ENCODE measurements at regions not wholly inside any gene's neighbourhood (a gene's known extent, or its start where the extent isn't known, plus 50 kb on each side); places are given as distances from the start of the nearest gene placed in this dataset.

GRCh38 chr2:180122874-180123273, 115.8 kb upstream of the CWC22 start:
- DNase-seq = no peak

DNA sequence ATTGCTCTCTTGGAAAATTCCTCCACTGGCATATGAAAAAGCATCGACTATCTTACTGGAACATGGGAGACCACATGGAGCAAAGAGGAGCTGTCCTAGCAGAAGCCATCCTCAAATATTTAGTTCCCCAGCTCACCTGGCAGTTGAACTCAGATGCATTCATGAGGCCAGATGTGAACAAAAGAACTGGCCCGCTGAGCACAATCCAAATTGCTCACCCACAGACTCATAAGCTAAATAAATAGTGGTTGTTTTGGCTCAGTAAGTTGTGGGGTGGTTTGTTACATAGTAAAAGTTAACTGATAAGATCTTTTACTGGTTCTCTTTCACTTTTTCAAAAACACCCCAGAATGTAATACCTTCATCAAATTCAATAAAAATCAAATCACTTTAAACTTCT, 108.6 kb upstream of the CWC22 start:
- DNase-seq = no peak

DNA sequence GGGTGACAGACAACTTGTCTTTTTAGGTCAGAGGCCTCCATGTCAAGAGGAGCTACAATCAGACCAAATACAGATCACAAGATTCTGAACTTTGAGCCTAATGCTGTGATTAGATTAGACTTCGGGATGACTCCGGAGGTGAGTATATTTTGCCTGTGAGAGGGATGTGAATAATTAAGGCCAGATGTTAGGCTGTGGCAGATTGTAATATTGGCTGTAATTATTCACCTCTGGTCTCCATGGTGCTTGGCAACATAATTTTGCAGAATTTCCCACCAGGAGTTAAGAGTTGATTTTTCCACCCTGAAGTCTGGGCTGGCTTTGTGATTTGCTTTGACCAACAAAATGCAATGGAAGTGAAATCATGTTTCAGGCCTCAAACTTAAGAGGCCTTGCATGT, 108.2 kb upstream of the CWC22 start:
- no peak for DNase-seq

DNA sequence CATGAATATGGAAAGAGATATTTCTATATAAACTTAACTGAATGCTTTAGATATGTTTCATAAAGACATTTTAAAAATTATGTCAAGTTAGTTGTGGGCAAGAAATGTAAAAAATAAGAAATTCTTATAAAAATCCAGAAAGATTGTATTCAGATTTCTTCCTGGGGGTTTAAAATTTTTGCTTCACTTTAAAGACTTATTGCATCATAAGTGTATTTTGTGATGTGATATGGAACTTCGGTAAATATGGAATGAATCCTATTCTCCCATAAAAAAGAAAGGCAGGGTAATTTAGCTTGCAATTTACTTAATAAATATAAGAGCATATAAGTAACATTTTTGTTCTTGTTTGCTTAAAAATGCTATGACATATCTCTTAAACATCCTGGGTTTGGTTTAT, 104.8 kb upstream of the CWC22 start:
- no peak for DNase-seq

- no peak for DNase-seq
Observed at GRCh38 chr2:180110469-180110868, 103.4 kb upstream of the CWC22 start.

DNA sequence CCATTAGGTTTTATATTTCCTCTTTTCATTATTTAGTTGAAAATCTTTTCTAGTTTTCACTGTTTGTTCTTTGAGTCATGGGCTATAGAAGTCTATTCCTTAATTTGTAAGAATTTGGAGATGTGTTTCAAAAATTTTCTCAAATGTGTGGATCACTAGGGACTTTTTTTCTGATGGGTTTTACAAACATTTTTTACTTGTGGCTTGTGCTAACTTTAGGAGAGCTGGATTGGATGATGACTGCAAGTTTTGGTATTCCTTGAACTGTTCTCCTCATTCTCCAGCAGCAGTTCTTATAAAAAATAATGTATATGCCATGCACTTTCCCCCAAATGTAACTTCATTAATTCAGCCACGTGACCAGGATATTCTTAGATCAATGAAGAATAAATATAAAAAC, 94.7 kb upstream of the CWC22 start:
- DNase-seq = no peak

DNA sequence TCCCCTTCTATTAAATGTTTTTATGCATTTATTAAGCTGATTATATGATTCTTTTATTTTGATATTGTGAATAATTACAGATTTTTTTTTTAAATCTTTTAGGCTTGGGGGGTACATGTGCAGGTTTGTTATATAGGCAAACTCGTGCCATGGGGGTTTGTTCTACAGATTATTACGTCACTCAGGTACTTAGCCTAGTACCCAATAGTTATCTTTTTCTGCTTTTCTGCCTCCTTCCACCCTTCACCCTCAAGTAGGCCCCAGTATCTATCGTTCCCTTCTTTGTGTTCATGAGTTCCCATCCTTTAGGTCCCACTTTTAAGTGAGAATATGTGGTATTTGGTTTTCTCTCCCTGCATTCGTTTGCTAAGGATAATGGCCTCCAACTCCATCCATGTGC, 92.2 kb upstream of the CWC22 start:
- no peak for DNase-seq

DNA sequence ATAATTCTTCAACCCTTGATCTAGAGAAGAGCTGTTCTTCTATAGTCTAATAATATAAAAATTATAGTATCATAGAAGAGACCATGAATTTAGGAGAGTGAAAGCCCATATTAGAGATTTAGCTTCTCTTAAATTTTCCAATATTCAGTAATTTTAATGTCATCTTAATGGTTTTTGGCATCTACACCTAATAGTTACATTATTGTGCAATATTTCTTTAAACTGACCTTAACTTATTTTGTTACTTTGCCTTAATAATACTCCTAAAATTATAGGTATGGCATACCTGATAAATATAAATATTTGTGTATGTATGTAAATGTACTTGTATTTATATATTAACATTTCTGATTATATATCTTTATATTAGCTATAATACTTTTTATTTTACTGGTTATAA, 78.0 kb upstream of the CWC22 start:
- DNase-seq = no peak

DNA sequence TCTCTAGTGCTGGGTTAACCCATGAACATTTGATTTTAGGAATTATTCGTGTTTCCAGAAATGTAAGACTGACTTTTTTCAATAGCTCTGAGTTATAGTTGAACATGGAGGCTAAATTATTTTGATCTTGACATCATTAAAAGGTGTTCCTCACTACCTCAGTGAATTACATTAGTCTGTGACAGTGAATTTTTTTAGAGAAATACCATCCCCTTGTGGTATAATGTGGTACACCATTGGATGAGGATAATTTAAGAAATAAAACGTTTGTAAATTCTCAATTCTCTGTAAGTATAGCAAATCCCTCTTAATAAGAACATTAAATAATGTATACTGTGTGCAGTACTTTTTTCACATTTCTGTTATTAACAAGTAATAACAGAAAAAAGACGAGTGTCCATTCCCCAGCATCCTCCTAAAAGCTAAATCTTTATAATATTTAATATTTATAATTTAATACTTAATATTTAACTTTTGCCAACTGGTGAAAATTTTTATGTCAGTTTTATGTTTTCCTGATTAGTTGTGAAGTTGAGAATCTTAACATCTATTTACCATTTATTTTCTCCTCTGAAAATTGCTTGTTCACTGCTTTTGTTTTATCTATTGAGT, 70.3 kb upstream of the CWC22 start:
- DNase-seq = no peak

- DNase-seq = no peak
Observed at GRCh38 chr2:180075870-180076269, 68.8 kb upstream of the CWC22 start.

DNA sequence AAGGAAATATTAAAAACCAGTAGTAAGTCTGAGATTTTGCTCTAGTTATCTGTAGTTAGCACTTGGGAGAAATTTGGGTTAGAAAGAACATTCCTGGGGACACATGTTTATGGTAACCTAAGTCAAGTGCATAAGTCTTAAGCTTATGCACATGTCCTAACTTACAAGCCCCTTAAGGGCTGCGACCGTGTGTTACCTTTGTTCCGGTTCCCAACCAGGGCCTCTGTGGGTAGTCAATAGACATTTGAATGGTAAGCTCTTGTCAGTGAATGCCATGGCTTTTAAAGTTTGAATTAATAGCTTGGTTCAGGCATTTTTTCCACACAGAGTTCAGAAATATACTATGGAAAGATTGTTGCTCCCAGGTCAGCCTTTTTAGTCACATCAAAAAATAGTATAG, 64.7 kb upstream of the CWC22 start:
- DNase-seq = no peak

- no peak for DNase-seq
Observed at GRCh38 chr2:180063494-180064092, 56.5 kb upstream of the CWC22 start.

DNA sequence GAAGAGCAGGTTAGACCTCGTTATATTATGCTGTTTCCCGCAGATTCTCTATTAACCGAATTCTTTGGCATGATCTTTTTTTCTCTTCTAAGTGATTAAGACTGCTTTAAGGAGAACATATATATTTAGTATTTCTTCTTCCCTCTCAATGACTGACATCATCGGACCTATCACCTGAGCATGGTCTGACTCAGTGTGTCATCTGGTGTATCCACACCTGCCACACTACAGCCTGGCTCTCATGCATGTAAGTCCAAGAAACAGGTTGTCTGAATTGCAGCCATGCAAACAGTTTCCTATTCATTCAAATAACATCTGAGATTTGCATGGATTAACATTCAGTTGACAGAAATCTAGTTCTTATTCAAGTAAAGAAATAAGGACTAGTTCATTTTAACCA, 55.1 kb upstream of the CWC22 start:
- no peak for DNase-seq

DNA sequence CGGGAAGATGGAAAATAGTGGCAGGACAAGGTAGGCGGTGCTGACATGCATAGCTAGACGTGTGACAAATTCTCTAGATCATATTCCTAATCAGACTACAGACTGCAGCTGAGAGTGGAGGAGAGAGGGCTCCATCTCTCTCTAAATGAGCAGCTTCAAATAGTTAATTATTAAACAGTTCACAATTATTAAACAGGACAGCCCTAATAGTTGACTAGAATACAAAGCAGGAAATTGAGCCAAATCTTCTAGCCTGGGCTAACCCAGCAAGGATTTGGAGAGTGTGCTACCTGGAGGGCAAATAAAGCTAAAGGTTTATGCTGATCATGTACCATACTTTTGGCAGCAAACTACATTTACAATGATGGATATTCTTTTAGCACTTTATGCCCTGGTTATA, 54.4 kb upstream of the CWC22 start:
- no peak for DNase-seq

- DNase-seq = no peak
Observed at GRCh38 chr2:180061085-180061484, 54.0 kb upstream of the CWC22 start.

DNA sequence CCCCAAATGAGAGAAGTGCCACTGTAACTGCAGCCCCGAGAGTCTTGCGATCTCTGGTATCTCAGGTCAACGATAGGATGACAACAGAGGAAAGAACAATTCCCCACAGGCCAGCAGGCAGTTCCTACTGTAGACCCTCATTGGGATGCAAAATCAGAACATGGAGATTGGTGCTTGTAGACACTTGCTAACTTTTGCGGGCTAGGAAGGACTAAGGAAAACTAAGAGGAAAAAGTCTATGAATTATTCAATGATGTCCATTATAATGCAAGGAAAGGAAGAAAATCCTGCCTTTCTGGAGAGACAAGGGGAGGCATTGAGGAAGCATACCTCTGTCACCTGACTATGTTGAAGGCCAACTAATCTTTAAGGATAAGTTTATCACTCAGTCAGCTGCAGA, 51.9 kb upstream of the CWC22 start:
- no peak for DNase-seq

DNA sequence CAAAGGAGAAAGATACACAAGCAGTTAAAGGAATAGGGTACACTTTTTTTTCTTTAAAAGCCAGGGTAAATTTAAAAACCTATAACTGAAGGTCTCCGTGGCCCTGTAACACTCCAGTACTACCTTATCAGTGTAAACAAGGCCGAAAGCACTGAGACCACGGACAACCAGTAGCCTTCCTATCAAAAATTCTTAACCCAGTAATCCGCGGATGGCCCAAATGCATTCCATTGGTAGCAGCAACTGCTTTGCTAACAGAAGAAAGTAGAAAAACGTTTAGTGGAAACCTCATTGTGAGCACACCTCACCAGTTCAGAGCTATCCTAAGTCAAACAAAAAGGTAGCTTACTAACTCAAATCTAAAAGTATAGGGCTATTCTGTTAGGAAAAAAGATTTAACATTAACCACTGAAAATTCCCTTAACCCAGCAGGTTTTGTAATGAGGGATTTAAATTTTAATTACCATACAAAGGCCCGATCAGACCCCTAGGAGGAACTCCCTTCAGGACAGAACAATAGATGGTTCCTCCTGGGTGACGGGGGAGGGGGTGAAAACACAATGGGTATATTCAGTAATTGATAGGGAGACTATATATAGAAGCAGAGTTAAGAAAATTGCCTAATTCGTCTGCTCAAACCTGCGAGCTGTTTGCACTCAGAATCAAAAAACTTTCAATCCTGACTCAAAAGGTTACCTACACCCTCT, 50.8 kb upstream of the CWC22 start:
- no peak for DNase-seq

All from activated CD8-positive, alpha-beta memory T cell treated with anti-CD3 and anti-CD28 coated beads, Interleukin-2, amount 50 U/mL, for 48 hours (primary cell).